MM.1S (cell line): ENCODE measurements at regions not wholly inside any gene's neighbourhood (a gene's known extent, or its start where the extent isn't known, plus 50 kb on each side); places are given as distances from the start of the nearest gene placed in this dataset.

Source experiments
- DNase-seq: peaks from one replicate; pipeline ENCODE4 v3.0.0-alpha.2; 2015
- H2AFZ ChIP-seq: fragments of 300-600 bp; sonication (generic); 2 replicates; pipeline ENCODE4 v1.6.0; 2016; ENCODE audit warnings: antibody characterized with exemption, low read length
- H3F3A ChIP-seq: fragments of 300-600 bp; sonication (generic); 2 replicates; pipeline ENCODE4 v1.6.1; 2016; ENCODE audit warnings: mild to moderate bottlenecking, antibody characterized with exemption, low read length, moderate library complexity, mixed read lengths; ENCODE audit not compliant: insufficient read depth
- H3K27ac ChIP-seq: fragments of 300-600 bp; sonication (generic); 2 replicates; pipeline ENCODE4 v1.5.1; 2016; ENCODE audit warnings: mild to moderate bottlenecking, low read length
- H3K27me3 ChIP-seq: fragments of 300-600 bp; sonication (generic); replicated peaks from 2 replicates; pipeline ENCODE4 v1.6.0; 2016; ENCODE audit warnings: low read length; ENCODE audit not compliant: insufficient read depth
- H3K36me3 ChIP-seq: fragments of 300-600 bp; sonication (generic); replicated peaks from 2 replicates; pipeline ENCODE4 v1.6.1; 2016; ENCODE audit warnings: mild to moderate bottlenecking, low read length, mixed read lengths; ENCODE audit not compliant: insufficient read depth
- H3K4me1 ChIP-seq: fragments of 300-600 bp; sonication (generic); 2 replicates; pipeline ENCODE4 v1.6.1; 2016; ENCODE audit warnings: low read length, mixed read lengths
- H3K4me2 ChIP-seq: fragments of 300-600 bp; sonication (generic); 2 replicates; pipeline ENCODE4 v1.6.0; 2016; ENCODE audit warnings: low read depth, low read length
- H3K4me3 ChIP-seq: fragments of 300-600 bp; sonication (generic); 2 replicates; pipeline ENCODE4 v1.5.1; 2016; ENCODE audit warnings: low read length, mixed read lengths
- H3K79me2 ChIP-seq: fragments of 300-600 bp; sonication (generic); 2 replicates; pipeline ENCODE4 v1.6.1; 2016; ENCODE audit warnings: mixed run types, low read length, mixed read lengths
- H3K9ac ChIP-seq: fragments of 300-600 bp; sonication (generic); 2 replicates; pipeline ENCODE4 v1.6.1; 2016; ENCODE audit warnings: low read length, mixed read lengths
- H3K9me2 ChIP-seq: fragments of 300-600 bp; sonication (generic); replicated peaks from 2 replicates; pipeline ENCODE4 v1.6.1; 2016; ENCODE audit warnings: mild to moderate bottlenecking, low read length, mixed read lengths; ENCODE audit not compliant: insufficient read depth
- H3K9me3 ChIP-seq: fragments of 300-600 bp; sonication (generic); replicated peaks from 2 replicates; pipeline ENCODE4 v1.6.1; 2016; ENCODE audit warnings: mild to moderate bottlenecking, low read length, mixed read lengths; ENCODE audit not compliant: insufficient read depth
- H4K20me1 ChIP-seq: fragments of 300-600 bp; sonication (generic); 2 replicates; pipeline ENCODE4 v1.6.1; 2016; ENCODE audit warnings: mild to moderate bottlenecking, low read length, moderate library complexity, mixed read lengths; ENCODE audit not compliant: insufficient read depth
- CTCF ChIP-seq: fragments of 300-600 bp; sonication (generic); IDR thresholded peaks from 2 replicates; pipeline ENCODE4 v1.5.1; 2016; ENCODE audit warnings: antibody characterized with exemption, low read length, mixed read lengths
- EZH2 ChIP-seq: fragments of 300-600 bp; sonication (generic); optimal IDR thresholded peaks from 2 replicates; pipeline ENCODE3; 2017; ENCODE audit warnings: low read depth, mild to moderate bottlenecking, antibody characterized with exemption, low read length, mixed read lengths
- EZH2phosphoT487 ChIP-seq: fragments of 300-600 bp; sonication (generic); IDR thresholded peaks from 2 replicates; pipeline ENCODE4 v1.6.1; 2018; ENCODE audit warnings: antibody characterized with exemption, low read length

GRCh38 chr13:81582381-81582780 lies 1241.5 kb upstream of the SPRY2 start:
- no peaks in the 10 kb centered on the region for H3K4me1 ChIP-seq
- no peak overlapping the region for H3K4me2 ChIP-seq
- no peaks in the 10 kb centered on the region for H3K9me3 ChIP-seq
- no peaks in the 10 kb centered on the region for H3K9me2 ChIP-seq
- H3K79me2 ChIP-seq: no peaks in the 10 kb centered on the region
- H3F3A ChIP-seq: no peaks in the 10 kb centered on the region
- no peak overlapping the region for H3K4me3 ChIP-seq
- no peak for DNase-seq
- H4K20me1 ChIP-seq: no peaks in the 10 kb centered on the region
- no peaks in the 10 kb centered on the region for H3K27me3 ChIP-seq
- H3K36me3 ChIP-seq: no peaks in the 10 kb centered on the region
- H3K9ac ChIP-seq: no peak overlapping the region
- no peak overlapping the region for H3K27ac ChIP-seq
- no peak for TF ChIP-seq CTCF
- TF ChIP-seq EZH2phosphoT487: no peak
- no peak for TF ChIP-seq EZH2
- no peak overlapping the region for H2AFZ ChIP-seq

GRCh38 chr13:81577601-81578195 lies 1236.8 kb upstream of the SPRY2 start:
- TF ChIP-seq CTCF (no peak), EZH2 (no peak), EZH2phosphoT487 (no peak)
- no peak for DNase-seq
- Histone ChIP-seq H3K79me2 (no peaks in the 10 kb centered on the region), H3K4me2 (no peak overlapping the region), H2AFZ (no peak overlapping the region), H3K4me1 (no peaks in the 10 kb centered on the region), H3K27me3 (no peaks in the 10 kb centered on the region), H3K9me2 (no peaks in the 10 kb centered on the region), H3K27ac (no peak overlapping the region), H4K20me1 (no peaks in the 10 kb centered on the region), H3K9me3 (no peaks in the 10 kb centered on the region), H3K9ac (no peak overlapping the region), H3K4me3 (no peak overlapping the region), H3F3A (no peaks in the 10 kb centered on the region), H3K36me3 (no peaks in the 10 kb centered on the region)

GRCh38 chr13:81568824-81569223 lies 1227.9 kb upstream of the SPRY2 start:
- no peaks in the 10 kb centered on the region for H3K9me2 ChIP-seq
- DNase-seq: no peak
- H3F3A ChIP-seq: no peaks in the 10 kb centered on the region
- no peak overlapping the region for H3K4me2 ChIP-seq
- H3K9me3 ChIP-seq: no peaks in the 10 kb centered on the region
- no peaks in the 10 kb centered on the region for H3K27me3 ChIP-seq
- no peak overlapping the region for H3K9ac ChIP-seq
- H2AFZ ChIP-seq: no peak overlapping the region
- H3K27ac ChIP-seq: no peak overlapping the region
- no peaks in the 10 kb centered on the region for H3K79me2 ChIP-seq
- no peaks in the 10 kb centered on the region for H3K4me1 ChIP-seq
- H4K20me1 ChIP-seq: no peaks in the 10 kb centered on the region
- TF ChIP-seq EZH2phosphoT487 (no peak), EZH2 (no peak)
- H3K4me3 ChIP-seq: no peak overlapping the region
- H3K36me3 ChIP-seq: no peaks in the 10 kb centered on the region

- Histone ChIP-seq H3K9me3 (no peaks in the 10 kb centered on the region), H3K9me2 (no peaks in the 10 kb centered on the region), H2AFZ (no peak overlapping the region), H3K36me3 (no peaks in the 10 kb centered on the region), H3K4me1 (no peaks in the 10 kb centered on the region), H3K27ac (no peak overlapping the region), H3K4me3 (no peak overlapping the region), H3K27me3 (no peaks in the 10 kb centered on the region), H3K4me2 (no peak overlapping the region), H3F3A (no peaks in the 10 kb centered on the region), H4K20me1 (no peaks in the 10 kb centered on the region), H3K79me2 (no peaks in the 10 kb centered on the region), H3K9ac (no peak overlapping the region)
- TF ChIP-seq CTCF: no peak
- TF ChIP-seq EZH2: no peak
- no peak for TF ChIP-seq EZH2phosphoT487
- DNase-seq: no peak
Measured at GRCh38 chr13:81565849-81566248, 1224.9 kb upstream of the SPRY2 start.
